ENCODE measurements at regions not wholly inside any gene's neighbourhood (a gene's known extent, or its start where the extent isn't known, plus 50 kb on each side); places are given as distances from the start of the nearest gene placed in this dataset.

DNA sequence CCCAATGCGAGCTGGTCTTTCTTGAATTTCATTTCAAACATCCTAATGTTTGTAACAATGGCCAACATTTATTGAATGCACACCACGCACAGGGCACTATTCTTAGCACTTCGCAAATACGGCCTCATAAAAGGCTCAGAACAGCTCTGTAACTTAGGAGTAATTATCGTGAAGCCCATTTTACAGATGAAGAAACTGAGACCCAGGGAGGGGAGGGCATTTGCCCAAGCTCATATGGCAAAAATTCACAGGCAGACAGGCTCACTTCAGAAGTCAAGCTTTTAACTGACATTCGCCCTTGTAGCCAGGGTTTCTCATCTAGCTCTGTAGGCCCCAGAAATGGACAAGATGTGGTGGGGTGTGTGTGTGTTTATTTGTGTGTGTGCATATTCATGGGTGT, 60.3 kb upstream of the TBX3 start:
- TF ChIP-seq, protein P1, sequence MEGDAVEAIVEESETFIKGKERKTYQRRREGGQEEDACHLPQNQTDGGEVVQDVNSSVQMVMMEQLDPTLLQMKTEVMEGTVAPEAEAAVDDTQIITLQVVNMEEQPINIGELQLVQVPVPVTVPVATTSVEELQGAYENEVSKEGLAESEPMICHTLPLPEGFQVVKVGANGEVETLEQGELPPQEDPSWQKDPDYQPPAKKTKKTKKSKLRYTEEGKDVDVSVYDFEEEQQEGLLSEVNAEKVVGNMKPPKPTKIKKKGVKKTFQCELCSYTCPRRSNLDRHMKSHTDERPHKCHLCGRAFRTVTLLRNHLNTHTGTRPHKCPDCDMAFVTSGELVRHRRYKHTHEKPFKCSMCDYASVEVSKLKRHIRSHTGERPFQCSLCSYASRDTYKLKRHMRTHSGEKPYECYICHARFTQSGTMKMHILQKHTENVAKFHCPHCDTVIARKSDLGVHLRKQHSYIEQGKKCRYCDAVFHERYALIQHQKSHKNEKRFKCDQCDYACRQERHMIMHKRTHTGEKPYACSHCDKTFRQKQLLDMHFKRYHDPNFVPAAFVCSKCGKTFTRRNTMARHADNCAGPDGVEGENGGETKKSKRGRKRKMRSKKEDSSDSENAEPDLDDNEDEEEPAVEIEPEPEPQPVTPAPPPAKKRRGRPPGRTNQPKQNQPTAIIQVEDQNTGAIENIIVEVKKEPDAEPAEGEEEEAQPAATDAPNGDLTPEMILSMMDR (conservative IDR thresholded peaks at IDR 0.05; ENCODE audit: low read length): no peak
- TF ChIP-seq EZH2phosphoT487 (IDR thresholded peaks at IDR 0.05; ENCODE audit: borderline replicate concordance): no peak

Measured in Loucy (cell line).